Effector memory CD8-positive, alpha-beta T cell (primary cell): ENCODE measurements at regions not wholly inside any gene's neighbourhood (a gene's known extent, or its start where the extent isn't known, plus 50 kb on each side); places are given as distances from the start of the nearest gene placed in this dataset.

Source experiments
- ATAC-seq: fragments of 150-1000 bp; cut with Tn5 transposase; replicated peaks from 2 replicates; pipeline ENCODE4 v1.10.0; 2021; ENCODE audit warnings: mild to moderate bottlenecking, moderate library complexity
- DNase-seq, 3 experiments: peaks; one replicate each; pipeline ENCODE4 v3.0.0; 2021
- H3K27ac Mint-ChIP-seq, 2 donors: one replicate each; pipeline ENCODE4 v1.8.0; 2022; ENCODE audit warnings: mild to moderate bottlenecking in 2 of 2, mixed read lengths in 2 of 2, moderate library complexity in 2 of 2
- H3K27me3 Mint-ChIP-seq, 2 donors: one replicate each; pipeline ENCODE4 v1.8.0; 2022; ENCODE audit warnings: mixed read lengths in 2 of 2
- H3K36me3 Mint-ChIP-seq: one replicate; pipeline ENCODE4 v1.8.0; 2022; ENCODE audit warnings: mild to moderate bottlenecking, moderate library complexity, mixed read lengths; ENCODE audit not compliant: insufficient read depth
- H3K4me1 Mint-ChIP-seq, 2 donors: one replicate each; pipeline ENCODE4 v1.8.0; 2022; ENCODE audit warnings: low read depth in 2 of 2, mixed read lengths in 2 of 2
- H3K4me3 Mint-ChIP-seq, 2 donors: one replicate each; pipeline ENCODE4 v1.8.0; 2022; ENCODE audit warnings: mild to moderate bottlenecking in 2 of 2, mixed read lengths in 2 of 2, moderate library complexity in 2 of 2
- H3K9me3 Mint-ChIP-seq, 2 donors: one replicate each; pipeline ENCODE4 v1.8.0; 2022; ENCODE audit warnings: mixed read lengths in 2 of 2

DNA sequence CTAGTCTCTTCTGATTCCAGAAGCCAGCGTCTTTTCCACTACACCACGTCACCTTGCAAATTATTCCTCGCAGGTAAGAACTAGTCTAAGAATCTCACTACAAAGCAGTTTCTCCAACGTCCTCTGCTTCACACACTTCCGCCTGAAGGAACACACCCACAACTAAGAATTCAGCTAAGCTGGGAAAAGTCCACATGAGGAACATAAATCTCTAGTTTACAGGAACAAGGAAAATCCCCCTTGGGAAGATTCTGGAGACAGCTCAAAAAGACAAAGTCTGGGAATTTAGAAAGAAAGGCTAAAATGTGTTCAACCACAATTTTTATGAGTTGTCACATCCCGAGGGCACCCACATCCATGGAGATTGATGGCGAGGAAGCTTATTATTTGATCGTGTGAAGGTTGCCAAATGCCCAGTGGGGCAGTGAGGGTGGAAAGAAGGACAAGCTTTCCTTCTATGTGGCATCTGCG lies 780.2 kb upstream of the TBX3 start:
- Mint-ChIP-seq H3K27me3 (no peaks in the 10 kb centered on the region), H3K4me3 (no peak overlapping the region), H3K9me3 (peaks cover 0 to 3% of the 10 kb centered on the region in 2 donors), H3K27ac (no peak overlapping the region), H3K4me1 (no peaks in the 10 kb centered on the region), H3K36me3 (no peaks in the 10 kb centered on the region)
- ATAC-seq, result no peak
- no peak for DNase-seq

GRCh38 chr12:115461401-115461800 lies 777.4 kb upstream of the TBX3 start:
- Mint-ChIP-seq H3K27ac (no peak overlapping the region), H3K4me1 (no peaks in the 10 kb centered on the region), H3K36me3 (no peaks in the 10 kb centered on the region), H3K27me3 (no peaks in the 10 kb centered on the region), H3K9me3 (peaks cover 0 to 11% of the 10 kb centered on the region in 2 donors), H3K4me3 (no peak overlapping the region)
- DNase-seq (no peak), ATAC-seq (no peak)

GRCh38 chr12:115457798-115458197 lies 773.8 kb upstream of the TBX3 start:
- no peak overlapping the region for H3K27ac Mint-ChIP-seq
- H3K4me1 Mint-ChIP-seq, result no peaks in the 10 kb centered on the region
- ATAC-seq, result no peak
- H3K36me3 Mint-ChIP-seq, result no peaks in the 10 kb centered on the region
- H3K9me3 Mint-ChIP-seq, result peaks cover 0 to 10% of the 10 kb centered on the region in 2 donors
- no peak for DNase-seq
- H3K27me3 Mint-ChIP-seq, result peaks cover 1 to 4% of the 10 kb centered on the region in 2 donors
- H3K4me3 Mint-ChIP-seq, result no peak overlapping the region

GRCh38 chr12:115456946-115457689 lies 773.1 kb upstream of the TBX3 start:
- DNase-seq, result no peak
- Mint-ChIP-seq H3K27me3 (peaks cover 8 to 10% of the 10 kb centered on the region in 2 donors), H3K27ac (no peak overlapping the region), H3K36me3 (no peaks in the 10 kb centered on the region), H3K4me3 (no peak overlapping the region), H3K4me1 (no peaks in the 10 kb centered on the region), H3K9me3 (peaks cover 0 to 10% of the 10 kb centered on the region in 2 donors)
- no peak for ATAC-seq

DNA sequence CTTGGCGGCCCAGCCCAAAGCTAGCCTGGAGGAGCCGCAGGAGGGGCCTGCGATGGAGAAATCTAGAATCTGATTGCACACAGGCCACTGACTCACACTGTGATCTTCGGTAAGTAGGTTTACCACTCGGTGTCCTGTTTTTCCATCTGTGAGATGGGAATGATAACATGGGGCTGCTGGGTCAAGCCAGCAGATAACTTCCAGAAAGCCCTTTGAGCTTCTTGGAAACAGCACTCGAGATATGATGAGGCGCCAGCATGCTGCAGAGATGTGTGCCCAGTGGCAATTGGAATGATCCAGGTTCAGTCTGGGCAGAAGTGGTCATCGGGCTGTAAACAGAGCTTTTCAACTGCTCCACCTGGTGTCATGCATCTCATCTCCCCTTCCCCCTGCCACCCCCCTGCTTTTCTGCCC lies 771.3 kb upstream of the TBX3 start:
- H3K27ac Mint-ChIP-seq, result no peak overlapping the region
- no peak overlapping the region for H3K4me3 Mint-ChIP-seq
- peaks cover 14 to 26% of the 10 kb centered on the region in 2 donors for H3K27me3 Mint-ChIP-seq
- no peaks in the 10 kb centered on the region for H3K4me1 Mint-ChIP-seq
- H3K9me3 Mint-ChIP-seq, result peaks cover 0 to 12% of the 10 kb centered on the region in 2 donors
- H3K36me3 Mint-ChIP-seq, result no peaks in the 10 kb centered on the region
- DNase-seq (no peak), ATAC-seq (no peak)

GRCh38 chr12:115452751-115453281 lies 768.8 kb upstream of the TBX3 start:
- H3K27ac Mint-ChIP-seq, result no peak overlapping the region
- peaks cover 20 to 32% of the 10 kb centered on the region in 2 donors for H3K27me3 Mint-ChIP-seq
- H3K4me1 Mint-ChIP-seq, result no peaks in the 10 kb centered on the region
- DNase-seq (no peak), ATAC-seq (no peak)
- H3K4me3 Mint-ChIP-seq, result no peak overlapping the region
- H3K36me3 Mint-ChIP-seq, result no peaks in the 10 kb centered on the region
- peaks cover 0 to 12% of the 10 kb centered on the region in 2 donors for H3K9me3 Mint-ChIP-seq

- H3K9me3 Mint-ChIP-seq, result peaks cover 0 to 8% of the 10 kb centered on the region in 2 donors
- no peaks in the 10 kb centered on the region for H3K4me1 Mint-ChIP-seq
- ATAC-seq, result no peak
- H3K27me3 Mint-ChIP-seq, result peaks cover 20 to 32% of the 10 kb centered on the region in 2 donors
- no peak overlapping the region for H3K27ac Mint-ChIP-seq
- H3K36me3 Mint-ChIP-seq, result no peaks in the 10 kb centered on the region
- no peak overlapping the region for H3K4me3 Mint-ChIP-seq
- DNase-seq, result no peak
These were observed 768.1 kb upstream of the TBX3 start for GRCh38 chr12:115451780-115452736.

DNA sequence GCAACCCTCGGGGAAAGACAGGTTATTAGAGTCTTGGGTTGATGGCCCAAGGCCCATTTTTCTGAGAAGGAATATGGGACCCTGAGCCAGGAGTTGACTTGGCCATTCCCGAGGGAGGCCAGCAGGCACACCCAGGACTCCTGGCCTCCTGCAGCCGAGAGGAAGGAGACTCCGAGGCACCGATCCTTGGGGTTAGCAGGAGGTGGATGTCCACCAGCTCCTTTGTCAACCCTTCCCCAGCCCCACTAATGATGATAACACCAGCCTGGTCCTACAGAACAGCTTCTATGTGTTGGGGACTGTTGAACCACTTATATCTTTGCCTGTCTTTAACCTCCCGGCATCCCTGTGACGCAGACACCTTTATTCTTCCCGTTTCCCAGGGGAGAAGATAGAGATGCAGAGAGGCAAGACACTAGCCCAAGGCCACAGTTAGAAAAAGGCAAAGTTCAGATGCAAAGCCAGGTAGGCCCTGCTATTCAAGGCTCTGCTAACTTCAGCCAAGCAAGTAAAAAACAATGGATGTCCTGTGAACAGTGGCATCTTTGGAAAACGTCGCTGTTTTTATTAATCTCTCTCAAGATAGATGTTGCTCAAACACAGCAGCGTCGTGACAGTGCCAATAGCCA lies 767.3 kb upstream of the TBX3 start:
- H3K27me3 Mint-ChIP-seq, result peaks cover 20 to 32% of the 10 kb centered on the region in 2 donors
- no peak overlapping the region for H3K27ac Mint-ChIP-seq
- H3K4me3 Mint-ChIP-seq, result no peak overlapping the region

GRCh38 chr12:115450710-115451109 lies 766.7 kb upstream of the TBX3 start:
- ATAC-seq, result no peak
- H3K36me3 Mint-ChIP-seq, result no peaks in the 10 kb centered on the region

More for the DNA sequence above, 767.3 kb upstream of the TBX3 start:
- H3K36me3 Mint-ChIP-seq, result no peaks in the 10 kb centered on the region
- ATAC-seq (no peak), DNase-seq (no peak)
- H3K9me3 Mint-ChIP-seq, result peaks cover 0 to 3% of the 10 kb centered on the region in 2 donors
- no peaks in the 10 kb centered on the region for H3K4me1 Mint-ChIP-seq

GRCh38 chr12:115450017-115450416 lies 766.0 kb upstream of the TBX3 start:
- Mint-ChIP-seq H3K27me3 (peaks cover 20 to 32% of the 10 kb centered on the region in 2 donors), H3K36me3 (no peaks in the 10 kb centered on the region), H3K27ac (no peak overlapping the region), H3K4me3 (no peak overlapping the region), H3K9me3 (peaks cover 0 to 2% of the 10 kb centered on the region in 2 donors), H3K4me1 (no peaks in the 10 kb centered on the region)
- ATAC-seq, result no peak
- no peak for DNase-seq

More at GRCh38 chr12:115450710-115451109, 766.7 kb upstream of the TBX3 start:
- Mint-ChIP-seq H3K27ac (no peak overlapping the region), H3K9me3 (peaks cover 0 to 2% of the 10 kb centered on the region in 2 donors), H3K4me1 (no peaks in the 10 kb centered on the region), H3K27me3 (peaks cover 20 to 32% of the 10 kb centered on the region in 2 donors), H3K4me3 (no peak overlapping the region)
- DNase-seq, result no peak

- H3K27me3 Mint-ChIP-seq, result peaks cover 20 to 32% of the 10 kb centered on the region in 2 donors
- no peak overlapping the region for H3K4me3 Mint-ChIP-seq
- peaks cover 0 to 2% of the 10 kb centered on the region in 2 donors for H3K9me3 Mint-ChIP-seq
- H3K27ac Mint-ChIP-seq, result no peak overlapping the region
- DNase-seq, result no peak
- ATAC-seq, result no peak
- no peaks in the 10 kb centered on the region for H3K36me3 Mint-ChIP-seq
- H3K4me1 Mint-ChIP-seq, result no peaks in the 10 kb centered on the region
These were observed 765.6 kb upstream of the TBX3 start for GRCh38 chr12:115449526-115449925.

GRCh38 chr12:115444346-115444745 lies 760.4 kb upstream of the TBX3 start:
- Mint-ChIP-seq H3K27ac (no peak overlapping the region), H3K27me3 (no peaks in the 10 kb centered on the region), H3K36me3 (no peaks in the 10 kb centered on the region), H3K4me1 (no peaks in the 10 kb centered on the region), H3K4me3 (no peak overlapping the region), H3K9me3 (peaks cover 0 to 10% of the 10 kb centered on the region in 2 donors)
- no peak for DNase-seq
- ATAC-seq, result no peak
